HepG2 (cell line): ENCODE measurements at regions not wholly inside any gene's neighbourhood (a gene's known extent, or its start where the extent isn't known, plus 50 kb on each side); places are given as distances from the start of the nearest gene placed in this dataset.
"Not testable (repeated sequence)": the region's sequence is repeated elsewhere in the genome, so short reads cannot be mapped to it uniquely, and the experiment has no call there.

Source experiments
- ATAC-seq: fragments of 200-7000 bp; cut with Tn5 transposase; 3 replicates; pipeline ENCODE4 v1.9.1; 2020; ENCODE audit warnings: mild to moderate bottlenecking, moderate library complexity
- BruUV-seq: library from RNA; stranded (reverse); fragments of 400-500 nt; replicated peaks from 2 replicates; lab custom pipeline; 2021; lab: Mats Ljungman, UMichigan
- CTCF ChIA-PET: fragments of 300-600 bp; formaldehyde crosslinking; extraction: SDS; loops from one replicate; lab custom pipeline; 2021; ENCODE audit warnings: low total read pairs, inconsistent platforms, low intra/inter-chr PET ratio; lab: Yijun Ruan, JAX
- POLR2A ChIA-PET: fragments of 350-600 bp; sonication (Branson Sonifier 250); formaldehyde crosslinking; loops from one replicate; lab custom pipeline; 2020; ENCODE audit warnings: antibody characterized with exemption, inconsistent platforms; lab: Yijun Ruan, JAX
- DNase-seq: peaks from one replicate; pipeline ENCODE4 v3.0.0-alpha.2; 2015; ENCODE audit warnings: low spot score
- FAIRE-seq: peaks from 3 replicates; lab custom pipeline; 2011; peaks lifted over from hg19 to GRCh38; lab: Jason Lieb, UNC
- H2AFZ ChIP-seq: one replicate; pipeline ENCODE4 v1.6.1; 2011; ENCODE audit warnings: low read length, inconsistent platforms
- H3K27ac ChIP-seq: fragments of 300-600 bp; 3 replicates; pipeline ENCODE4 v1.8.0; 2011; ENCODE audit warnings: mixed run types, mild to moderate bottlenecking, mixed read lengths, low read length, inconsistent platforms; ENCODE audit not compliant: insufficient read depth; ENCODE audit errors: extremely low read length
- H3K27me3 ChIP-seq, 2 experiments: fragments of 200-600 bp in 1 of 2; 2 replicates in 1 of 2; 3 replicates in 1 of 2; pipeline versions ENCODE4 v1.6.0 to v1.8.0; 2011; ENCODE audit warnings: low read length in 2 of 2, mild to moderate bottlenecking in 2 of 2, moderate library complexity in 2 of 2, inconsistent platforms in 1 of 2; ENCODE audit not compliant: insufficient read depth in 2 of 2, control insufficient read depth in 1 of 2
- H3K36me3 ChIP-seq, 2 experiments: fragments of 200-600 bp in 1 of 2; replicated peaks in 1 of 2; 2 replicates in 1 of 2; 3 replicates in 1 of 2; pipeline versions ENCODE4 v1.5.1 to v1.8.0; 2011; ENCODE audit warnings: low read length in 2 of 2, inconsistent platforms in 1 of 2; ENCODE audit not compliant: insufficient read depth in 2 of 2, control insufficient read depth in 1 of 2
- H3K4me1 ChIP-seq: 2 replicates; pipeline ENCODE4 v1.5.1; 2012; ENCODE audit warnings: low read length, inconsistent platforms; ENCODE audit not compliant: insufficient read depth
- H3K4me2 ChIP-seq: 2 replicates; pipeline ENCODE4 v1.6.0; 2011; ENCODE audit warnings: low read depth, low read length, inconsistent platforms
- H3K4me3 ChIP-seq, 3 experiments: fragments of 200-600 bp in 1 of 3; sonication (generic), shearing (Covaris generic) in 1 of 3; replicated peaks in 1 of 3; 2 replicates each; pipeline ENCODE4 v1.5.1; 2011 to 2016; ENCODE audit warnings: low read length in 3 of 3, inconsistent platforms in 2 of 3, low read depth in 2 of 3, mild to moderate bottlenecking in 2 of 3, control low read depth in 1 of 3, mixed read lengths in 1 of 3; ENCODE audit not compliant: insufficient read depth in 1 of 3
- H3K79me2 ChIP-seq: one replicate; pipeline ENCODE4 v1.6.1; 2011; ENCODE audit warnings: low read length, inconsistent platforms; ENCODE audit not compliant: insufficient read depth
- H3K9ac ChIP-seq: 2 replicates; pipeline ENCODE4 v1.6.0; 2011; ENCODE audit warnings: mild to moderate bottlenecking, low read depth, low read length, inconsistent platforms; ENCODE audit not compliant: insufficient read depth
- H3K9me3 ChIP-seq: 2 replicates; pipeline ENCODE4 v1.5.1; 2012; ENCODE audit warnings: mild to moderate bottlenecking, low read length
- H4K20me1 ChIP-seq: 2 replicates; pipeline ENCODE4 v1.6.0; 2011; ENCODE audit warnings: inconsistent platforms, mild to moderate bottlenecking, low read length, moderate library complexity; ENCODE audit not compliant: insufficient read depth
- WGBS: methylation state at CpG from one replicate; pipeline ENCODE4 v1.1.6; 2017; ENCODE audit warnings: low lambda C conversion rate; 5-methylcytosine and 5-hydroxymethylcytosine counted together
- in situ Hi-C: cut with HindIII; loops from 2 replicates; pipeline ENCODE4 v1.10.0; 2017; ENCODE audit warnings: low pct_unique_long_range_greater_than_20kb; ENCODE audit not compliant: extremely low pct_ligation_motif_present
- intact Hi-C: fragments of 100-400 bp; cut with micrococcal nuclease; formaldehyde crosslinking; loops from one replicate; pipeline ENCODE4 v1.10.0; 2022; ENCODE audit not compliant: unreplicated experiment
- TF ChIP-seq, protein P1 (sequence below): sonication (generic); formaldehyde crosslinking; conservative IDR thresholded peaks from 2 replicates; pipeline ENCODE4 v1.8.0; 2022; ENCODE audit warnings: mild to moderate bottlenecking, moderate library complexity, missing genetic modification reagents

DNA sequence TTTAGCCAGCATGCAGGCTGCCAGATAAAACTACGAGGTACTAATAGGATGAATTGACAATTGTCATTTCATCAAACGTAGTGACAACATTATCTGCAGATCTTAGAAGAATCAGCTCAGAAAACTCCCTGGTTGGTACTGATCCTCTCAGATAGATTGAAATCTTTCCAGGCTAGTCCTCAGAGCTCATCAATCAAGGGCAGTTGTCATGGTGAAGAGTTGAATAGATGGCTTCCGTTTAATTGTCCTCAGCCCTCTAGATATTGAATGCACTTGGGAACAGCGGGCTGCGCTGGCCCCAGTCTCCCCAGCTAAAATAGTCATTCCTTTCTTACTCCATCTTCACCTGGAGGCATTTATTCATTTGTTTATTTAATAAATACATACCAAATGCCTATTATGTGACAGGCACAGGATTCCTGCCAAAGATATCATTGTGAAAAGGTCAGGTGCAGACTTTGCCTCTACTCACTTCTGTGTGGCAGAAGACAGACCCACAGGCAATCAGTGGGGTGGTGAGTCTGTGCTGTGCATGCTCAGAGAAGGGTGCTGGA, 1081.6 kb downstream of the TYW1 start:
- TF ChIP-seq, protein P1, sequence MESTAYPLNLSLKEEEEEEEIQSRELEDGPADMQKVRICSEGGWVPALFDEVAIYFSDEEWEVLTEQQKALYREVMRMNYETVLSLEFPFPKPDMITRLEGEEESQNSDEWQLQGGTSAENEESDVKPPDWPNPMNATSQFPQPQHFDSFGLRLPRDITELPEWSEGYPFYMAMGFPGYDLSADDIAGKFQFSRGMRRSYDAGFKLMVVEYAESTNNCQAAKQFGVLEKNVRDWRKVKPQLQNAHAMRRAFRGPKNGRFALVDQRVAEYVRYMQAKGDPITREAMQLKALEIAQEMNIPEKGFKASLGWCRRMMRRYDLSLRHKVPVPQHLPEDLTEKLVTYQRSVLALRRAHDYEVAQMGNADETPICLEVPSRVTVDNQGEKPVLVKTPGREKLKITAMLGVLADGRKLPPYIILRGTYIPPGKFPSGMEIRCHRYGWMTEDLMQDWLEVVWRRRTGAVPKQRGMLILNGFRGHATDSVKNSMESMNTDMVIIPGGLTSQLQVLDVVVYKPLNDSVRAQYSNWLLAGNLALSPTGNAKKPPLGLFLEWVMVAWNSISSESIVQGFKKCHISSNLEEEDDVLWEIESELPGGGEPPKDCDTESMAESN (CRISPR knock-in tag), result no peak
- no peak for ATAC-seq
- no TSS peak for BruUV-seq
- Histone ChIP-seq H3K27ac (no peak overlapping the region), H3K4me3 (no peak overlapping the region), H3K4me2 (no peak overlapping the region), H3K36me3 (no peaks in the 10 kb centered on the region), H3K9ac (no peak overlapping the region), H3K79me2 (no peaks in the 10 kb centered on the region), H3K9me3 (peaks cover 14% of the 10 kb centered on the region; the same call in 1 of the 2 replicates), H4K20me1 (no peaks in the 10 kb centered on the region), H3K27me3 (no peaks in the 10 kb centered on the region), H2AFZ (no peak overlapping the region), H3K4me1 (no peaks in the 10 kb centered on the region)
- DNase-seq, result no peak
- ChIA-PET POLR2A (no interaction called here), CTCF (no interaction called here)
- in situ Hi-C loops, result no loop called here
- intact Hi-C loops, result loop anchor here (2.0 kb wide), 1 partner anchor 47 kb away; no protein-coding TSS in a partner anchor
- no peak for FAIRE-seq
- WGBS, result 5% methylated on average over 5 of the region's 5 CpGs

DNA sequence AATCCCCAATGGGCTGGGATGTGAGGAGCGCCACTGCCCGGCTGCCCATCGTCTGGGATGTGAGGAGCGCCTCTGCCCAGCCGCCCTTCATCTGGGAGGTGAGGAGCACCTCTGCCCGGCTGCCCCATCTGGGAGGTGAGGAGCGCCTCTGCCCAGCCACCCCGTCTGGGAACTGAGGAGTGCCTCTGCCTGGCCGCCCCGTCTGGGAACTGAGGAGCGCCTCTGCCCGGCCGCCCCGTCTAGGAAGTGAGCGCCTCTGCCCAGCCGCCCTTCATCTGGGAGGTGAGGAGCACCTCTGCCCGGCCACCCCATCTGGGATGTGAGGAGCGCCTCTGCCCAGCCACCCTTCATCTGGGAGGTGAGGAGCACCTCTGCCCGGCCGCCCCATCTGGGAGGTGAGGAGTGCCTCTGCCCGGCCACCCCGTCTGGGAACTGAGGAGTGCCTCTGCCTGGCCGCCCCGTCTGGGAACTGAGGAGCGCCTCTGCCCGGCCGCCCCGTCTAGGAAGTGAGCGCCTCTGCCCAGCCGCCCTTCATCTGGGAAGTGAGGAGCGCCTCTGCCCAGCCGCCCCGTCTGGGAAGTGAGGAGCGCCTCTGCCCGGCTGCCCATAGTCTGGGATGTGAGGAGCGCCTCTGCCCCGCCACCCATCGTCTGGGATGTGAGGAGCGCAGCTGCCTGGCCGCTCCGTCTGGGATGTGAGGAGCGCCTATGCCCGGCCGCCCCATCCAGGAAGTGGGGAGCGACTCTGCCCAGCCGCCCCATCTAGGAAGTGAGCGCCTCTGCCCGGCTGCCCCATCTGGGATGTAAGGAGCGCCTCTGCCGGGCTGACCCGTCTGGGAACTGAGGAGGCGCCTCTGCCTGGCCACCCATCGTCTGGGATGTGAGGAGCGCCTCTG, 1085.7 kb downstream of the TYW1 start:
- H3K4me2 ChIP-seq, H4K20me1 ChIP-seq, H3K36me3 ChIP-seq, H3K4me1 ChIP-seq, in situ Hi-C loops, DNase-seq, intact Hi-C loops, H3K27ac ChIP-seq, H3K79me2 ChIP-seq, FAIRE-seq, CTCF ChIA-PET, H3K27me3 ChIP-seq, H3K9ac ChIP-seq, BruUV-seq, ATAC-seq, POLR2A ChIA-PET, H2AFZ ChIP-seq, H3K4me3 ChIP-seq: not testable (repeated sequence)
- H3K9me3 ChIP-seq, result peaks cover 20% of the 10 kb centered on the region; the same call in 1 of the 2 replicates
- WGBS, result 73% methylated on average over 10 of the region's 54 CpGs

DNA sequence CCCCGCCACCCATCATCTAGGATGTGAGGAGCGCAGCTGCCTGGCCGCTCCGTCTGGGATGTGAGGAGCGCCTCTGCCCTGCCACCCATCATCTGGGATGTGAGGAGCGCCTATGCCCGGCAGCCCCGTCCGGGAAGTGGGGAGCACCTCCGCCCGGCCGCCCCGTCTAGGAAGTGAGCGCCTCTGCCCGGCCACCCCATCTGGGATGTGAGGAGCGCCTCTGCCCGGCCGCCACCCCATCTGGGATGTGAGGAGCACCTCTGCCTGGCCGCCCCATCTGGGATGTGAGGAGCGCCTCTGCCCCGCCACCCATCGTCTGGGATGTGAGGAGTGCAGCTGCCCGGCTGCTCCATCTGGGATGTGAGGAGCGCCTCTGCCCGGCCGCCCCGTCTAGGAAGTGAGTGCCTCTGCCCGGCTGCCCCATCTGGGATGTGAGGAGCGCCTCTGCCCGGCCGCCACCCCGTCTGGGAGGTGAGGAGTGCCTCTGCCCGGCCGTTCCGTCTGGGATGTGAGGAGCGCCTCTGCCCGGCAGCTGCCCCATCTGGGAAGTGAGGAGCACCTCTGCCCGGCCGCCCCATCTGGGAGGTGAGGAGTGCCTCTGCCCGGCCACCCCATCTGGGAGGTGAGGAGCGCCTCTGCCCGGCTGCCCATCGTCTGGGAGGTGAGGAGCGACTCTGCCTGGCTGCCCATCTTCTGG, 1086.5 kb downstream of the TYW1 start:
- DNase-seq, H3K27me3 ChIP-seq, H3K79me2 ChIP-seq, H3K4me2 ChIP-seq, ATAC-seq, in situ Hi-C loops, BruUV-seq, H3K9ac ChIP-seq, H3K4me3 ChIP-seq, H3K27ac ChIP-seq, POLR2A ChIA-PET, H2AFZ ChIP-seq, H3K36me3 ChIP-seq, FAIRE-seq, H3K4me1 ChIP-seq, CTCF ChIA-PET, H4K20me1 ChIP-seq, intact Hi-C loops: not testable (repeated sequence)
- 27% methylated on average over 3 of the region's 44 CpGs for WGBS
- peaks cover 20% of the 10 kb centered on the region; the same call in 1 of the 2 replicates for H3K9me3 ChIP-seq
